ACC112 (cell line): ENCODE measurements at regions not wholly inside any gene's neighbourhood (a gene's known extent, or its start where the extent isn't known, plus 50 kb on each side); places are given as distances from the start of the nearest gene placed in this dataset.
"Not testable (repeated sequence)": the region's sequence is repeated elsewhere in the genome, so short reads cannot be mapped to it uniquely, and the experiment has no call there.

Experiments used
- H2AFZ ChIP-seq: fragments of 200-600 bp; sonication (generic); one replicate; pipeline ENCODE4 v1.6.0; 2017; ENCODE audit warnings: antibody characterized with exemption, low read length; ENCODE audit not compliant: unreplicated experiment
- H3K27ac ChIP-seq: fragments of 200-600 bp; sonication (generic); 2 replicates; pipeline ENCODE4 v1.5.1; 2014; ENCODE audit warnings: low read depth, mild to moderate bottlenecking, antibody characterized with exemption, low read length, moderate library complexity
- H3K27me3 ChIP-seq: fragments of 200-600 bp; sonication (generic); 2 replicates; pipeline ENCODE4 v1.6.1; 2014; ENCODE audit warnings: mild to moderate bottlenecking, antibody characterized with exemption, low read length, moderate library complexity, mixed read lengths; ENCODE audit not compliant: insufficient read depth
- H3K36me3 ChIP-seq: fragments of 200-600 bp; sonication (generic); 2 replicates; pipeline ENCODE4 v1.6.1; 2016; ENCODE audit warnings: mild to moderate bottlenecking, antibody characterized with exemption, low read length, moderate library complexity, mixed read lengths; ENCODE audit not compliant: insufficient read depth
- H3K4me1 ChIP-seq: fragments of 200-600 bp; sonication (generic); one replicate; pipeline ENCODE4 v1.6.1; 2016; ENCODE audit warnings: low read length, mixed read lengths; ENCODE audit not compliant: insufficient read depth, unreplicated experiment, control insufficient read depth
- H3K4me3 ChIP-seq: fragments of 200-600 bp; sonication (generic); 2 replicates; pipeline ENCODE4 v1.5.1; 2014; ENCODE audit warnings: mild to moderate bottlenecking, low read depth, low read length
- H3K79me2 ChIP-seq: fragments of 200-600 bp; sonication (generic); one replicate; pipeline ENCODE4 v1.6.0; 2016; ENCODE audit warnings: low read length; ENCODE audit not compliant: control insufficient read depth, unreplicated experiment, insufficient read depth

- Histone ChIP-seq H3K27ac (no peak overlapping the region), H2AFZ (no peak overlapping the region)
Observed at GRCh38 chr9:129544761-129545160, 76.1 kb downstream of the C9orf50 start.

GRCh38 chr9:129542741-129543140 lies 78.2 kb downstream of the C9orf50 start:
- H3K27ac ChIP-seq = no peak overlapping the region
- no peaks in the 10 kb centered on the region for H3K27me3 ChIP-seq
- no peak overlapping the region for H2AFZ ChIP-seq
- H3K4me1 ChIP-seq = peaks cover 5% of the 10 kb centered on the region
- no peaks in the 10 kb centered on the region for H3K36me3 ChIP-seq
- H3K79me2 ChIP-seq = no peaks in the 10 kb centered on the region
- no peak overlapping the region for H3K4me3 ChIP-seq

More at GRCh38 chr9:129544761-129545160, 76.1 kb downstream of the C9orf50 start:
- no peaks in the 10 kb centered on the region for H3K27me3 ChIP-seq
- H3K36me3 ChIP-seq = no peaks in the 10 kb centered on the region
- no peaks in the 10 kb centered on the region for H3K79me2 ChIP-seq
- no peak overlapping the region for H3K4me3 ChIP-seq
- peaks cover 5% of the 10 kb centered on the region for H3K4me1 ChIP-seq

- Histone ChIP-seq H3K27ac (no peak overlapping the region), H2AFZ (no peak overlapping the region), H3K27me3 (no peaks in the 10 kb centered on the region), H3K36me3 (no peaks in the 10 kb centered on the region), H3K4me1 (peaks cover 5% of the 10 kb centered on the region), H3K4me3 (no peak overlapping the region), H3K79me2 (no peaks in the 10 kb centered on the region)
Observed at GRCh38 chr9:129541270-129541669, 79.6 kb downstream of the C9orf50 start.

- no peaks in the 10 kb centered on the region for H3K27me3 ChIP-seq
- H3K27ac ChIP-seq = no peak overlapping the region
- H3K4me3 ChIP-seq = no peak overlapping the region
- no peaks in the 10 kb centered on the region for H3K36me3 ChIP-seq
- H3K4me1 ChIP-seq = no peaks in the 10 kb centered on the region
- no peaks in the 10 kb centered on the region for H3K79me2 ChIP-seq
- no peak overlapping the region for H2AFZ ChIP-seq
Observed at GRCh38 chr9:129539446-129539845, 81.5 kb downstream of the C9orf50 start.

GRCh38 chr9:129531860-129532402 lies 89.0 kb downstream of the C9orf50 start:
- not testable (repeated sequence) for H2AFZ ChIP-seq, H3K27ac ChIP-seq, H3K27me3 ChIP-seq, H3K79me2 ChIP-seq, H3K4me3 ChIP-seq, H3K4me1 ChIP-seq, H3K36me3 ChIP-seq

GRCh38 chr9:129527955-129528354 lies 92.9 kb downstream of the C9orf50 start:
- not testable (repeated sequence) for H3K79me2 ChIP-seq, H3K27ac ChIP-seq, H3K4me3 ChIP-seq, H3K27me3 ChIP-seq, H3K4me1 ChIP-seq, H2AFZ ChIP-seq, H3K36me3 ChIP-seq

- Histone ChIP-seq H2AFZ (no peak overlapping the region), H3K4me3 (no peak overlapping the region), H3K27me3 (no peaks in the 10 kb centered on the region), H3K79me2 (no peaks in the 10 kb centered on the region), H3K27ac (no peak overlapping the region), H3K36me3 (no peaks in the 10 kb centered on the region), H3K4me1 (no peaks in the 10 kb centered on the region)
Observed at GRCh38 chr9:129525656-129526196, 95.2 kb downstream of the C9orf50 start.

- no peak overlapping the region for H3K4me3 ChIP-seq
- no peak overlapping the region for H2AFZ ChIP-seq
- no peak overlapping the region for H3K27ac ChIP-seq
- no peaks in the 10 kb centered on the region for H3K27me3 ChIP-seq
- no peaks in the 10 kb centered on the region for H3K79me2 ChIP-seq
- H3K4me1 ChIP-seq = no peaks in the 10 kb centered on the region
- no peaks in the 10 kb centered on the region for H3K36me3 ChIP-seq
Observed at GRCh38 chr9:129524582-129525270, 96.2 kb downstream of the C9orf50 start.

- Histone ChIP-seq H3K4me1 (no peaks in the 10 kb centered on the region), H3K27me3 (no peaks in the 10 kb centered on the region), H3K27ac (no peak overlapping the region), H3K79me2 (no peaks in the 10 kb centered on the region), H3K4me3 (no peak overlapping the region), H3K36me3 (no peaks in the 10 kb centered on the region), H2AFZ (no peak overlapping the region)
Observed at GRCh38 chr9:129523943-129524581, 96.8 kb downstream of the C9orf50 start.

GRCh38 chr9:129522351-129522750 lies 98.5 kb downstream of the C9orf50 start:
- Histone ChIP-seq H2AFZ (no peak overlapping the region), H3K4me1 (no peaks in the 10 kb centered on the region), H3K4me3 (no peak overlapping the region), H3K27me3 (no peaks in the 10 kb centered on the region), H3K27ac (no peak overlapping the region), H3K36me3 (no peaks in the 10 kb centered on the region), H3K79me2 (no peaks in the 10 kb centered on the region)

GRCh38 chr9:129520082-129520481 lies 100.8 kb downstream of the C9orf50 start:
- no peaks in the 10 kb centered on the region for H3K4me1 ChIP-seq
- no peak overlapping the region for H3K27ac ChIP-seq
- no peaks in the 10 kb centered on the region for H3K79me2 ChIP-seq
- no peaks in the 10 kb centered on the region for H3K36me3 ChIP-seq
- H2AFZ ChIP-seq = no peak overlapping the region
- no peak overlapping the region for H3K4me3 ChIP-seq
- no peaks in the 10 kb centered on the region for H3K27me3 ChIP-seq
